Thymus (tissue), 11 donors: ENCODE measurements at regions not wholly inside any gene's neighbourhood (a gene's known extent, or its start where the extent isn't known, plus 50 kb on each side); places are given as distances from the start of the nearest gene placed in this dataset.

ENCODE experiments used
- DNase-seq, 9 donors: peaks; one replicate each; pipeline ENCODE4 v3.0.0-alpha.2; 2013; ENCODE audit warnings: low spot score in 9 of 9, low read depth in 6 of 9, missing footprints in 1 of 9
- H3K27ac ChIP-seq, 2 donors: one replicate each; pipeline ENCODE4 v1.5.1; 2013; ENCODE audit warnings: control low read depth in 1 of 2, low read depth in 1 of 2, low read length in 1 of 2, mild to moderate bottlenecking in 1 of 2, moderate library complexity in 1 of 2
- H3K27me3 ChIP-seq, 2 donors: one replicate each; pipeline ENCODE4 v1.5.1; 2013; ENCODE audit warnings: low read length in 1 of 2; ENCODE audit not compliant: control insufficient read depth in 2 of 2, insufficient read depth in 1 of 2
- H3K36me3 ChIP-seq, 2 donors: one replicate each; pipeline ENCODE4 v1.5.1; 2013; ENCODE audit warnings: low read length in 1 of 2, mild to moderate bottlenecking in 1 of 2, moderate library complexity in 1 of 2; ENCODE audit not compliant: control insufficient read depth in 2 of 2, insufficient read depth in 2 of 2
- H3K4me1 ChIP-seq, 2 donors: one replicate each; pipeline ENCODE4 v1.5.1; 2013; ENCODE audit warnings: low read length in 2 of 2; ENCODE audit not compliant: control insufficient read depth in 2 of 2, insufficient read depth in 2 of 2
- H3K4me3 ChIP-seq, 2 donors: one replicate each; pipeline ENCODE4 v1.5.1; 2013; ENCODE audit warnings: low read length in 2 of 2, control low read depth in 1 of 2, mild to moderate bottlenecking in 1 of 2
- H3K9me3 ChIP-seq, 2 donors: one replicate each; pipeline ENCODE4 v1.5.1; 2013; ENCODE audit warnings: low read length in 1 of 2, mild to moderate bottlenecking in 1 of 2; ENCODE audit not compliant: control insufficient read depth in 2 of 2, insufficient read depth in 1 of 2
- WGBS: extraction: QIAGEN DNeasy Blood & Tissue Kit; methylation state at CpG from one replicate; pipeline ENCODE4 v1.1.7; 2013; 5-methylcytosine and 5-hydroxymethylcytosine counted together
- donor health status: healthy.

- no peak for DNase-seq
- 95% methylated on average over 1 of the region's 1 CpG for WGBS
- Histone ChIP-seq H3K4me1 (no peaks in the 10 kb centered on the region), H3K27me3 (no peaks in the 10 kb centered on the region), H3K27ac (no peak overlapping the region), H3K9me3 (no peaks in the 10 kb centered on the region), H3K4me3 (no peak overlapping the region), H3K36me3 (no peaks in the 10 kb centered on the region)
Measured at GRCh38 chrX:49746306-49746705, 50.5 kb upstream of the PAGE1 start.
